ENCODE measurements at regions not wholly inside any gene's neighbourhood (a gene's known extent, or its start where the extent isn't known, plus 50 kb on each side); places are given as distances from the start of the nearest gene placed in this dataset.

- H3K9ac ChIP-seq (ENCODE audit: low read length): peak overlapping the region; percentile 6
- FAIRE-seq: no peak
- no peaks in the 10 kb centered on the region for H3K9me3 ChIP-seq (ENCODE audit: insufficient read depth, low read depth, low read length)
- no peaks in the 10 kb centered on the region for H3K27me3 ChIP-seq (ENCODE audit: insufficient read depth, low read length)
- H3K27ac Mint-ChIP-seq (ENCODE audit: unreplicated experiment): peak overlapping the region; percentile 83
- H3K27ac ChIP-seq (ENCODE audit: low read depth, low read length): peak overlapping the region; percentile 68
- no peaks in the 10 kb centered on the region for H3K79me2 ChIP-seq (ENCODE audit: insufficient read depth, low read length)
- no peak for DNase-seq (ENCODE audit: low read depth)
- H3K4me1 Mint-ChIP-seq (ENCODE audit: low read depth, unreplicated experiment): peaks cover 55% of the 10 kb centered on the region
- H3K36me3 Mint-ChIP-seq (ENCODE audit: low read depth, unreplicated experiment): no peaks in the 10 kb centered on the region
- peaks cover 53% of the 10 kb centered on the region for H3K4me1 ChIP-seq (ENCODE audit: insufficient read depth, low read length)
- peaks cover 11% of the 10 kb centered on the region for H3K27me3 Mint-ChIP-seq (ENCODE audit: low read depth, unreplicated experiment)
- H3K9me3 Mint-ChIP-seq (ENCODE audit: unreplicated experiment): no peaks in the 10 kb centered on the region
- peak overlapping the region; percentile 77 for H3K4me2 ChIP-seq (ENCODE audit: low read length)
- peak overlapping the region; percentile 26 for H3K4me3 ChIP-seq (ENCODE audit: insufficient read depth, low read depth, low read length)
- H3K36me3 ChIP-seq (ENCODE audit: insufficient read depth, low read length): no peaks in the 10 kb centered on the region
- TF ChIP-seq EZH2 (IDR thresholded peaks at IDR 0.05; ENCODE audit: insufficient read depth, low read length): no peak
- TF ChIP-seq, protein P1, sequence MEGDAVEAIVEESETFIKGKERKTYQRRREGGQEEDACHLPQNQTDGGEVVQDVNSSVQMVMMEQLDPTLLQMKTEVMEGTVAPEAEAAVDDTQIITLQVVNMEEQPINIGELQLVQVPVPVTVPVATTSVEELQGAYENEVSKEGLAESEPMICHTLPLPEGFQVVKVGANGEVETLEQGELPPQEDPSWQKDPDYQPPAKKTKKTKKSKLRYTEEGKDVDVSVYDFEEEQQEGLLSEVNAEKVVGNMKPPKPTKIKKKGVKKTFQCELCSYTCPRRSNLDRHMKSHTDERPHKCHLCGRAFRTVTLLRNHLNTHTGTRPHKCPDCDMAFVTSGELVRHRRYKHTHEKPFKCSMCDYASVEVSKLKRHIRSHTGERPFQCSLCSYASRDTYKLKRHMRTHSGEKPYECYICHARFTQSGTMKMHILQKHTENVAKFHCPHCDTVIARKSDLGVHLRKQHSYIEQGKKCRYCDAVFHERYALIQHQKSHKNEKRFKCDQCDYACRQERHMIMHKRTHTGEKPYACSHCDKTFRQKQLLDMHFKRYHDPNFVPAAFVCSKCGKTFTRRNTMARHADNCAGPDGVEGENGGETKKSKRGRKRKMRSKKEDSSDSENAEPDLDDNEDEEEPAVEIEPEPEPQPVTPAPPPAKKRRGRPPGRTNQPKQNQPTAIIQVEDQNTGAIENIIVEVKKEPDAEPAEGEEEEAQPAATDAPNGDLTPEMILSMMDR (IDR thresholded peaks at IDR 0.05; ENCODE audit: insufficient read depth, low read depth, low read length): no peak
- no peak overlapping the region for H2AFZ ChIP-seq (ENCODE audit: low read depth, low read length)
- H4K20me1 ChIP-seq (ENCODE audit: insufficient read depth, low read length): peaks cover 3% of the 10 kb centered on the region
- peak overlapping the region; percentile 37 for H3K4me3 Mint-ChIP-seq (ENCODE audit: unreplicated experiment)
These were observed 66.7 kb upstream of the NECTIN1 start for GRCh38 chr11:119795690-119796089.

- Mint-ChIP-seq H3K4me3 (ENCODE audit: unreplicated experiment) (peak overlapping the region; percentile 37), H3K4me1 (ENCODE audit: low read depth, unreplicated experiment) (peaks cover 54% of the 10 kb centered on the region), H3K9me3 (ENCODE audit: unreplicated experiment) (no peaks in the 10 kb centered on the region), H3K27me3 (ENCODE audit: low read depth, unreplicated experiment) (peaks cover 12% of the 10 kb centered on the region), H3K27ac (ENCODE audit: unreplicated experiment) (peak overlapping the region; percentile 83), H3K36me3 (ENCODE audit: low read depth, unreplicated experiment) (no peaks in the 10 kb centered on the region)
- Histone ChIP-seq H3K9ac (ENCODE audit: low read length) (peak overlapping the region; percentile 48), H3K79me2 (ENCODE audit: insufficient read depth, low read length) (no peaks in the 10 kb centered on the region), H3K36me3 (ENCODE audit: insufficient read depth, low read length) (no peaks in the 10 kb centered on the region), H3K27ac (ENCODE audit: low read depth, low read length) (peak overlapping the region; percentile 80), H3K4me1 (ENCODE audit: insufficient read depth, low read length) (peaks cover 53% of the 10 kb centered on the region), H4K20me1 (ENCODE audit: insufficient read depth, low read length) (peaks cover 3% of the 10 kb centered on the region), H3K4me3 (ENCODE audit: insufficient read depth, low read depth, low read length) (peak overlapping the region; percentile 26), H3K27me3 (ENCODE audit: insufficient read depth, low read length) (no peaks in the 10 kb centered on the region), H3K9me3 (ENCODE audit: insufficient read depth, low read depth, low read length) (no peaks in the 10 kb centered on the region), H2AFZ (ENCODE audit: low read depth, low read length) (no peak overlapping the region), H3K4me2 (ENCODE audit: low read length) (peak overlapping the region; percentile 77)
- peak; percentile 97 for DNase-seq (ENCODE audit: low read depth)
- TF ChIP-seq, protein P1 (IDR thresholded peaks at IDR 0.05; ENCODE audit: insufficient read depth, low read depth, low read length): no peak
- TF ChIP-seq EZH2 (IDR thresholded peaks at IDR 0.05; ENCODE audit: insufficient read depth, low read length): no peak
- FAIRE-seq: peak; percentile 92
These were observed 66.2 kb upstream of the NECTIN1 start for GRCh38 chr11:119795231-119795630.

DNA sequence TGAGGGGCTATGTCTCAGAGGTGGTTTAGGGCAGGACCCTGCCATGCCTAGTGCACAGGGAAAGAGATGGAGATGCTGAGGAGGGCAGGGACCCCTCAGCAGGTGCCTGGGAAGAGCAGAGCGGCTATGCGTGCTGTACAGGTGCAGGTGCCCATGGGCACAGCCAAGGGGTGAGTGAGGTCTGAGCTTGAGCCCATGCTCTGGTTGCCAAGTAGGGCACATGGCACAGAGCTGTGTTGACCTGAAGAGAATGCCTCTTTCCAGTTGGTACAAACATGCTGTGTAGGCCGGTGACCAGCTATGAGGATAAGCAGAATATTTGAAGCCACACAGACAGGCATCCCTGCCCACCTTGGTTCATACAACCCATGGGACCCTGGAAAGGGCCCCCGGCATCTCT is 65.8 kb upstream of the NECTIN1 start:
- DNase-seq (ENCODE audit: low read depth): no peak
- H3K4me3 ChIP-seq (ENCODE audit: insufficient read depth, low read depth, low read length): no peak overlapping the region
- Mint-ChIP-seq H3K4me3 (ENCODE audit: unreplicated experiment) (peak overlapping the region; percentile 54), H3K27ac (ENCODE audit: unreplicated experiment) (peak overlapping the region; percentile 83), H3K27me3 (ENCODE audit: low read depth, unreplicated experiment) (peaks cover 9% of the 10 kb centered on the region), H3K9me3 (ENCODE audit: unreplicated experiment) (no peaks in the 10 kb centered on the region), H3K4me1 (ENCODE audit: low read depth, unreplicated experiment) (peaks cover 50% of the 10 kb centered on the region), H3K36me3 (ENCODE audit: low read depth, unreplicated experiment) (no peaks in the 10 kb centered on the region)
- H3K4me1 ChIP-seq (ENCODE audit: insufficient read depth, low read length): peaks cover 53% of the 10 kb centered on the region
- FAIRE-seq: no peak
- H4K20me1 ChIP-seq (ENCODE audit: insufficient read depth, low read length): peaks cover 3% of the 10 kb centered on the region
- peak overlapping the region; percentile 48 for H3K9ac ChIP-seq (ENCODE audit: low read length)
- no peaks in the 10 kb centered on the region for H3K9me3 ChIP-seq (ENCODE audit: insufficient read depth, low read depth, low read length)
- no peak overlapping the region for H2AFZ ChIP-seq (ENCODE audit: low read depth, low read length)
- TF ChIP-seq, protein P1 (IDR thresholded peaks at IDR 0.05; ENCODE audit: insufficient read depth, low read depth, low read length): no peak
- TF ChIP-seq EZH2 (IDR thresholded peaks at IDR 0.05; ENCODE audit: insufficient read depth, low read length): no peak
- no peaks in the 10 kb centered on the region for H3K36me3 ChIP-seq (ENCODE audit: insufficient read depth, low read length)
- peak overlapping the region; percentile 77 for H3K4me2 ChIP-seq (ENCODE audit: low read length)
- H3K27ac ChIP-seq (ENCODE audit: low read depth, low read length): peak overlapping the region; percentile 80
- H3K27me3 ChIP-seq (ENCODE audit: insufficient read depth, low read length): no peaks in the 10 kb centered on the region
- no peaks in the 10 kb centered on the region for H3K79me2 ChIP-seq (ENCODE audit: insufficient read depth, low read length)

All from astrocyte (in vitro differentiated cells and primary cell).